GM12878 (cell line): ENCODE measurements at regions not wholly inside any gene's neighbourhood (a gene's known extent, or its start where the extent isn't known, plus 50 kb on each side); places are given as distances from the start of the nearest gene placed in this dataset.

Experiments used
- ATAC-seq: fragments of 200-7000 bp; cut with Tn5 transposase; 3 replicates; pipeline ENCODE4 v1.9.1; 2020; ENCODE audit warnings: mild to moderate bottlenecking, moderate library complexity
- BruUV-seq: library from RNA; stranded (reverse); fragments of 400-500 nt; replicated peaks from 2 replicates; lab custom pipeline; 2021; lab: Mats Ljungman, UMichigan
- CTCF ChIA-PET: fragments of 300-600 bp; sonication (Branson Sonifier 250); formaldehyde crosslinking; extraction: SDS; loops from one replicate; lab custom pipeline; 2021; ENCODE audit warnings: inconsistent platforms; lab: Yijun Ruan, JAX
- POLR2A ChIA-PET: fragments of 350-600 bp; formaldehyde crosslinking; extraction: SDS; loops from one replicate; lab custom pipeline; 2021; ENCODE audit warnings: inconsistent platforms; lab: Charles Lee
- RAD21 ChIA-PET: fragments of 300-600 bp; sonication (Branson Sonifier 250); formaldehyde crosslinking; loops from one replicate; lab custom pipeline; 2023; ENCODE audit warnings: antibody characterized with exemption; ENCODE audit not compliant: unreplicated experiment; lab: Charles Lee
- SMC1A ChIA-PET: fragments of 300-600 bp; sonication (Branson Sonifier 250); formaldehyde crosslinking; loops from one replicate; lab custom pipeline; 2023; ENCODE audit not compliant: unreplicated experiment, uncharacterized antibody; lab: Charles Lee
- DNase-seq: peaks from one replicate; pipeline ENCODE4 v3.0.0-alpha.2; 2011; ENCODE audit warnings: low read depth, low spot score
- FAIRE-seq: peaks from 3 replicates; lab custom pipeline; 2011; peaks lifted over from hg19 to GRCh38; lab: Jason Lieb, UNC
- H2AFZ ChIP-seq: 2 replicates; pipeline ENCODE4 v1.6.0; 2011; ENCODE audit warnings: low read depth, low read length, control low read depth; ENCODE audit not compliant: control insufficient read depth
- H3K27ac ChIP-seq: 2 replicates; pipeline ENCODE4 v1.5.1; 2011; ENCODE audit warnings: control low read depth; ENCODE audit not compliant: control insufficient read depth, insufficient read depth
- H3K27me3 ChIP-seq, 2 experiments: replicated peaks in 1 of 2; 2 replicates each; pipeline versions ENCODE4 v1.6.0 to v1.6.1; 2011; ENCODE audit warnings: low read length in 1 of 2; ENCODE audit not compliant: control insufficient read depth in 2 of 2, insufficient read depth in 2 of 2
- H3K36me3 ChIP-seq, 2 experiments: 2 replicates each; pipeline ENCODE4 v1.5.1; 2011; ENCODE audit warnings: low read length in 1 of 2; ENCODE audit not compliant: control insufficient read depth in 2 of 2, insufficient read depth in 2 of 2
- H3K4me1 ChIP-seq: 2 replicates; pipeline ENCODE4 v1.6.1; 2011; ENCODE audit warnings: mild to moderate bottlenecking, low read length, moderate library complexity, mixed read lengths; ENCODE audit not compliant: control insufficient read depth, insufficient read depth
- H3K4me2 ChIP-seq: 2 replicates; pipeline ENCODE4 v1.6.0; 2011; ENCODE audit warnings: control low read depth; ENCODE audit not compliant: control insufficient read depth, insufficient read depth
- H3K4me3 ChIP-seq: fragments of 200-600 bp; sonication (generic); 2 replicates; pipeline ENCODE4 v1.5.1; 2016
- H3K79me2 ChIP-seq: 2 replicates; pipeline ENCODE4 v1.6.0; 2011; ENCODE audit warnings: low read length; ENCODE audit not compliant: control insufficient read depth, insufficient read depth
- H3K9ac ChIP-seq: 2 replicates; pipeline ENCODE4 v1.8.0; 2011; ENCODE audit warnings: low read length, control low read depth, mixed read lengths; ENCODE audit not compliant: control insufficient read depth, insufficient read depth
- H3K9me3 ChIP-seq: replicated peaks from 3 replicates; pipeline ENCODE4 v1.5.1; 2011; ENCODE audit warnings: mild to moderate bottlenecking, low read length; ENCODE audit not compliant: control insufficient read depth, insufficient read depth
- H4K20me1 ChIP-seq: 2 replicates; pipeline ENCODE4 v1.6.0; 2011; ENCODE audit not compliant: control insufficient read depth, insufficient read depth
- CBX3 ChIP-seq: fragments of 200-600 bp; sonication (generic); IDR thresholded peaks from 2 replicates; pipeline ENCODE4 v1.6.1; 2016; ENCODE audit warnings: low read depth, borderline replicate concordance
- E4F1 ChIP-seq: fragments of 450-650 bp; IDR thresholded peaks from 2 replicates; pipeline ENCODE4 v1.6.1; 2018; ENCODE audit warnings: borderline replicate concordance, mild to moderate bottlenecking; ENCODE audit not compliant: partially characterized antibody
- EED ChIP-seq: sonication (generic); IDR thresholded peaks from 2 replicates; pipeline ENCODE4 v1.6.1; 2016; ENCODE audit warnings: antibody characterized with exemption, low read depth
- HCFC1 ChIP-seq: fragments of 150-350 bp; IDR thresholded peaks from 2 replicates; pipeline ENCODE4 v1.6.1; 2014; ENCODE audit warnings: low read length
- NBN ChIP-seq: fragments of 450-650 bp; IDR thresholded peaks from 2 replicates; pipeline ENCODE4 v1.6.1; 2016
- RAD51 ChIP-seq: fragments of 450-650 bp; IDR thresholded peaks from 2 replicates; pipeline ENCODE4 v1.6.1; 2016; ENCODE audit warnings: moderate library complexity, mild to moderate bottlenecking, inconsistent platforms
- RUNX3 ChIP-seq: IDR thresholded peaks from 2 replicates; pipeline ENCODE4 v1.6.1; 2012; ENCODE audit warnings: low read length, inconsistent platforms
- SKIL ChIP-seq: fragments of 450-650 bp; IDR thresholded peaks from 2 replicates; pipeline ENCODE4 v1.6.1; 2017; ENCODE audit warnings: mild to moderate bottlenecking, low read depth, inconsistent platforms; ENCODE audit not compliant: poor library complexity, severe bottlenecking
- SMARCA5 ChIP-seq: fragments of 450-650 bp; IDR thresholded peaks from 2 replicates; pipeline ENCODE4 v1.6.1; 2017; ENCODE audit warnings: mild to moderate bottlenecking
- SPI1 ChIP-seq: IDR thresholded peaks from 2 replicates; pipeline ENCODE4 v1.6.1; 2011; ENCODE audit warnings: low read depth, mild to moderate bottlenecking, low read length, moderate library complexity, borderline replicate concordance; ENCODE audit not compliant: insufficient read depth
- SRF ChIP-seq, 2 experiments: IDR thresholded peaks; 2 replicates each; pipeline ENCODE4 v1.6.1; 2011; ENCODE audit warnings: low read depth in 2 of 2, low read length in 2 of 2, mild to moderate bottlenecking in 1 of 2, moderate library complexity in 1 of 2
- ZNF384 ChIP-seq: IDR thresholded peaks from 2 replicates; pipeline ENCODE4 v1.6.1; 2012; ENCODE audit warnings: low read depth, mild to moderate bottlenecking, low read length, improper control_type of control experiment, borderline replicate concordance
- WGBS: methylation state at CpG from one replicate; pipeline ENCODE4 v1.1.6; 2016; ENCODE audit warnings: low lambda C conversion rate; ENCODE audit not compliant: insufficient replicate concordance, insufficient coverage; ENCODE audit errors: missing lambda C conversion rate; 5-methylcytosine and 5-hydroxymethylcytosine counted together
- in situ Hi-C: fragments of 300-500 bp; cut with MboI; formaldehyde crosslinking; loops from 9 replicates; pipeline ENCODE4 v1.14.3; 2018; ENCODE audit warnings: mixed read lengths
- intact Hi-C: fragments of 100-400 bp; cut with micrococcal nuclease; formaldehyde crosslinking; loops from one replicate; pipeline ENCODE4 v1.14.2; 2022; ENCODE audit not compliant: unreplicated experiment
- TF ChIP-seq, protein P1 (sequence below): fragments of 450-650 bp; IDR thresholded peaks from 2 replicates; pipeline ENCODE4 v1.6.1; 2017; ENCODE audit warnings: mild to moderate bottlenecking, moderate library complexity

DNA sequence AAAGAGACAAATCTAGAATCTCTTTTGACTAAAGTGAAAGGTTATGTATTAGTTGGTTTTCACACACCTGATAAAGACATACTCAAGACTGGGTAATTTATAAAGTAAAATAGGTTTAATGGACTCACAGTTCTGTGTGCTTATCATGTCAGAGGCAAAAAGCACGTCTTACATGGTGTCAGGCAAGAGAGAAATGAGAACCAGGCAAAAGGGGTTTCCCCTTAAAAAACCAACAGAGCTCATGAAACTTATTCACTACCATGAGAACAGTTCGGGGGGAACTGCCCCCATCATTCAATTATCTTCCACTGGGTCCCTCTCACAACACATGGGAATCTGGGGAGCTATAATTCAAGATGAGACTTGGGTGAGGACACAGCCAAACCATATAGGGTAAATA, 486.8 kb downstream of the DACH1 start:
- CTCF ChIA-PET = no interaction called here
- Histone ChIP-seq H4K20me1 (no peaks in the 10 kb centered on the region), H3K27ac (no peak overlapping the region), H3K4me3 (no peak overlapping the region), H3K36me3 (no peaks in the 10 kb centered on the region), H2AFZ (no peak overlapping the region), H3K4me1 (no peaks in the 10 kb centered on the region), H3K9me3 (no peaks in the 10 kb centered on the region; the same call in 2 of the 3 replicates), H3K9ac (no peak overlapping the region), H3K27me3 (no peaks in the 10 kb centered on the region), H3K4me2 (no peak overlapping the region), H3K79me2 (no peaks in the 10 kb centered on the region)
- intact Hi-C loops = no loop called here
- TF ChIP-seq RAD51 (no peak), SRF (IDR thresholded peaks at IDR 0.05; ENCODE audit: low read depth in 2 of 2, low read length in 2 of 2) (no peak), SPI1 (no peak), E4F1 (no peak), SMARCA5 (no peak), NBN (no peak), ZNF384 (no peak), SKIL (no peak), CBX3 (no peak), HCFC1 (no peak), EED (no peak), RUNX3 (no peak)
- TF ChIP-seq, protein P1, sequence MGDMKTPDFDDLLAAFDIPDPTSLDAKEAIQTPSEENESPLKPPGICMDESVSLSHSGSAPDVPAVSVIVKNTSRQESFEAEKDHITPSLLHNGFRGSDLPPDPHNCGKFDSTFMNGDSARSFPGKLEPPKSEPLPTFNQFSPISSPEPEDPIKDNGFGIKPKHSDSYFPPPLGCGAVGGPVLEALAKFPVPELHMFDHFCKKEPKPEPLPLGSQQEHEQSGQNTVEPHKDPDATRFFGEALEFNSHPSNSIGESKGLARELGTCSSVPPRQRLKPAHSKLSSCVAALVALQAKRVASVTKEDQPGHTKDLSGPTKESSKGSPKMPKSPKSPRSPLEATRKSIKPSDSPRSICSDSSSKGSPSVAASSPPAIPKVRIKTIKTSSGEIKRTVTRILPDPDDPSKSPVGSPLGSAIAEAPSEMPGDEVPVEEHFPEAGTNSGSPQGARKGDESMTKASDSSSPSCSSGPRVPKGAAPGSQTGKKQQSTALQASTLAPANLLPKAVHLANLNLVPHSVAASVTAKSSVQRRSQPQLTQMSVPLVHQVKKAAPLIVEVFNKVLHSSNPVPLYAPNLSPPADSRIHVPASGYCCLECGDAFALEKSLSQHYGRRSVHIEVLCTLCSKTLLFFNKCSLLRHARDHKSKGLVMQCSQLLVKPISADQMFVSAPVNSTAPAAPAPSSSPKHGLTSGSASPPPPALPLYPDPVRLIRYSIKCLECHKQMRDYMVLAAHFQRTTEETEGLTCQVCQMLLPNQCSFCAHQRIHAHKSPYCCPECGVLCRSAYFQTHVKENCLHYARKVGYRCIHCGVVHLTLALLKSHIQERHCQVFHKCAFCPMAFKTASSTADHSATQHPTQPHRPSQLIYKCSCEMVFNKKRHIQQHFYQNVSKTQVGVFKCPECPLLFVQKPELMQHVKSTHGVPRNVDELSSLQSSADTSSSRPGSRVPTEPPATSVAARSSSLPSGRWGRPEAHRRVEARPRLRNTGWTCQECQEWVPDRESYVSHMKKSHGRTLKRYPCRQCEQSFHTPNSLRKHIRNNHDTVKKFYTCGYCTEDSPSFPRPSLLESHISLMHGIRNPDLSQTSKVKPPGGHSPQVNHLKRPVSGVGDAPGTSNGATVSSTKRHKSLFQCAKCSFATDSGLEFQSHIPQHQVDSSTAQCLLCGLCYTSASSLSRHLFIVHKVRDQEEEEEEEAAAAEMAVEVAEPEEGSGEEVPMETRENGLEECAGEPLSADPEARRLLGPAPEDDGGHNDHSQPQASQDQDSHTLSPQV = no peak
- DNase-seq (no peak), ATAC-seq (no peak), FAIRE-seq (no peak)
- WGBS = 0% methylated on average over 2 of the region's 2 CpGs
- BruUV-seq = no TSS peak
- RAD21 ChIA-PET = no interaction called here
- in situ Hi-C loops = no loop called here
- SMC1A ChIA-PET = interaction anchor here (0.7 kb wide), 1 partner anchor 17 kb away, joined by 3 read pairs; no protein-coding TSS in a partner anchor
- POLR2A ChIA-PET = no interaction called here
